H9 (cell line): ENCODE measurements at regions not wholly inside any gene's neighbourhood (a gene's known extent, or its start where the extent isn't known, plus 50 kb on each side); places are given as distances from the start of the nearest gene placed in this dataset.

Experiments used
- DNase-seq: peaks from one replicate; pipeline ENCODE4 v3.0.0-alpha.2; 2017
- H2AFZ ChIP-seq: one replicate; pipeline ENCODE4 v1.6.1; 2013; ENCODE audit warnings: mild to moderate bottlenecking, low read length, control low read depth, moderate library complexity
- H2AK5ac ChIP-seq: 2 replicates; pipeline ENCODE4 v1.6.1; 2013; ENCODE audit warnings: low read length, control low read depth, mixed read lengths; ENCODE audit not compliant: insufficient read length
- H2BK120ac ChIP-seq: one replicate; pipeline ENCODE4 v1.6.1; 2013; ENCODE audit warnings: low read depth, mild to moderate bottlenecking, low read length, control low read depth, inconsistent platforms; ENCODE audit not compliant: poor library complexity, severe bottlenecking
- H2BK12ac ChIP-seq: 2 replicates; pipeline ENCODE4 v1.6.1; 2013; ENCODE audit warnings: low read length, control low read depth, mixed read lengths, low read depth; ENCODE audit not compliant: insufficient read length
- H2BK15ac ChIP-seq: 2 replicates; pipeline ENCODE4 v1.6.1; 2013; ENCODE audit warnings: low read depth, low read length, control low read depth
- H2BK20ac ChIP-seq: one replicate; pipeline ENCODE4 v1.6.1; 2013; ENCODE audit warnings: low read depth, mild to moderate bottlenecking, low read length, control low read depth, inconsistent platforms; ENCODE audit not compliant: poor library complexity, severe bottlenecking
- H2BK5ac ChIP-seq: 2 replicates; pipeline ENCODE4 v1.6.1; 2013; ENCODE audit warnings: low read length, control low read depth, mixed read lengths; ENCODE audit not compliant: insufficient read length
- H3K14ac ChIP-seq: 2 replicates; pipeline ENCODE4 v1.6.1; 2013; ENCODE audit warnings: low read length, control low read depth; ENCODE audit not compliant: insufficient read depth
- H3K18ac ChIP-seq: 2 replicates; pipeline ENCODE4 v1.6.1; 2013; ENCODE audit warnings: low read depth, mild to moderate bottlenecking, mixed read lengths, low read length, control low read depth; ENCODE audit not compliant: insufficient read length
- H3K23ac ChIP-seq: 2 replicates; pipeline ENCODE4 v1.6.1; 2013; ENCODE audit warnings: low read length, control low read depth, mixed read lengths, low read depth; ENCODE audit not compliant: insufficient read length
- H3K23me2 ChIP-seq: 2 replicates; pipeline ENCODE4 v1.6.1; 2013; ENCODE audit warnings: low read depth, mild to moderate bottlenecking, mixed read lengths, low read length, control low read depth; ENCODE audit not compliant: insufficient read length, poor library complexity, severe bottlenecking
- H3K27ac ChIP-seq: 2 replicates; pipeline ENCODE4 v1.5.1; 2013; ENCODE audit warnings: low read length, control low read depth, mixed read lengths, low read depth; ENCODE audit not compliant: insufficient read length
- H3K27me3 ChIP-seq: 2 replicates; pipeline ENCODE4 v1.6.1; 2013; ENCODE audit warnings: low read length, control low read depth, inconsistent platforms; ENCODE audit not compliant: insufficient read depth
- H3K4ac ChIP-seq: 2 replicates; pipeline ENCODE4 v1.6.1; 2013; ENCODE audit warnings: low read depth, mild to moderate bottlenecking, control low read depth, inconsistent platforms, low read length, moderate library complexity
- H3K4me1 ChIP-seq: 2 replicates; pipeline ENCODE4 v1.6.1; 2013; ENCODE audit warnings: low read length, control low read depth, inconsistent platforms; ENCODE audit not compliant: insufficient read depth
- H3K4me2 ChIP-seq: 2 replicates; pipeline ENCODE4 v1.6.1; 2013; ENCODE audit warnings: low read length, control low read depth, mixed read lengths; ENCODE audit not compliant: insufficient read length, insufficient read depth
- H3K56ac ChIP-seq: 2 replicates; pipeline ENCODE4 v1.6.1; 2013; ENCODE audit warnings: low read depth, mild to moderate bottlenecking, mixed read lengths, low read length, control low read depth; ENCODE audit not compliant: insufficient read length
- H3K79me1 ChIP-seq: 2 replicates; pipeline ENCODE4 v1.6.1; 2013; ENCODE audit warnings: low read depth, mild to moderate bottlenecking, moderate library complexity, low read length, control low read depth, inconsistent platforms; ENCODE audit not compliant: insufficient read depth, poor library complexity, severe bottlenecking
- H3K79me2 ChIP-seq: 2 replicates; pipeline ENCODE4 v1.6.1; 2013; ENCODE audit warnings: low read length, control low read depth, inconsistent platforms; ENCODE audit not compliant: insufficient read depth
- H3K9ac ChIP-seq: 2 replicates; pipeline ENCODE4 v1.6.1; 2013; ENCODE audit warnings: low read length, control low read depth, mixed read lengths; ENCODE audit not compliant: insufficient read length; ENCODE audit errors: extremely low read depth
- H3K9me3 ChIP-seq: one replicate; pipeline ENCODE4 v1.6.1; 2013; ENCODE audit warnings: low read depth, low read length, inconsistent platforms; ENCODE audit not compliant: control insufficient read depth
- H3T11ph ChIP-seq: one replicate; pipeline ENCODE4 v1.6.1; 2013; ENCODE audit warnings: mild to moderate bottlenecking, low read length, control low read depth, inconsistent platforms
- H4K20me1 ChIP-seq: one replicate; pipeline ENCODE4 v1.6.1; 2013; ENCODE audit not compliant: control insufficient read depth, insufficient read length, insufficient read depth
- H4K5ac ChIP-seq: 2 replicates; pipeline ENCODE4 v1.6.1; 2013; ENCODE audit warnings: low read depth, mild to moderate bottlenecking, mixed read lengths, low read length, control low read depth; ENCODE audit not compliant: insufficient read length
- H4K8ac ChIP-seq: replicated peaks from 2 replicates; pipeline ENCODE4 v1.6.1; 2013; ENCODE audit warnings: low read length, control low read depth, mixed read lengths, low read depth; ENCODE audit not compliant: insufficient read length
- H4K91ac ChIP-seq: 2 replicates; pipeline ENCODE4 v1.6.1; 2013; ENCODE audit warnings: low read depth, mild to moderate bottlenecking, moderate library complexity, mixed read lengths, low read length, control low read depth; ENCODE audit not compliant: insufficient read length
- H3K27ac Mint-ChIP-seq, 3 experiments: 2 replicates in 2 of 3; 3 replicates in 1 of 3; pipeline ENCODE4 v1.8.0; 2020 to 2021; ENCODE audit warnings: mixed read lengths in 3 of 3, mild to moderate bottlenecking in 1 of 3, moderate library complexity in 1 of 3
- H3K27me3 Mint-ChIP-seq: 2 replicates; pipeline ENCODE4 v1.8.0; 2021; ENCODE audit warnings: low read depth, mild to moderate bottlenecking, moderate library complexity, mixed read lengths
- H3K36me3 Mint-ChIP-seq, 3 experiments: 2 replicates in 2 of 3; 3 replicates in 1 of 3; pipeline ENCODE4 v1.8.0; 2020 to 2021; ENCODE audit warnings: low read depth in 3 of 3, mixed read lengths in 3 of 3; ENCODE audit not compliant: insufficient read depth in 1 of 3
- H3K4me1 Mint-ChIP-seq, 2 experiments: 2 replicates each; pipeline ENCODE4 v1.8.0; 2020; ENCODE audit warnings: mixed read lengths in 2 of 2
- H3K4me3 Mint-ChIP-seq, 2 experiments: 2 replicates in 1 of 2; 3 replicates in 1 of 2; pipeline ENCODE4 v1.8.0; 2020 to 2021; ENCODE audit warnings: mild to moderate bottlenecking in 2 of 2, mixed read lengths in 2 of 2, moderate library complexity in 1 of 2
- H3K9me3 Mint-ChIP-seq, 2 experiments: 2 replicates in 1 of 2; 3 replicates in 1 of 2; pipeline ENCODE4 v1.8.0; 2020; ENCODE audit warnings: mild to moderate bottlenecking in 2 of 2, mixed read lengths in 2 of 2, moderate library complexity in 1 of 2
- WGBS: extraction: QIAGEN DNeasy Blood & Tissue Kit; methylation state at CpG from one replicate; pipeline ENCODE4 v1.1.7; 2013; ENCODE audit warnings: missing lambda C conversion rate, low lambda C conversion rate, mixed read lengths; ENCODE audit not compliant: insufficient read length; ENCODE audit errors: extremely low coverage; 5-methylcytosine and 5-hydroxymethylcytosine counted together
- TF ChIP-seq, protein P1 (sequence below): fragments of 200-600 bp; sonication (generic); conservative IDR thresholded peaks from 3 replicates; pipeline ENCODE4 v1.8.0; 2021; ENCODE audit warnings: antibody characterized with exemption, mild to moderate bottlenecking

DNA sequence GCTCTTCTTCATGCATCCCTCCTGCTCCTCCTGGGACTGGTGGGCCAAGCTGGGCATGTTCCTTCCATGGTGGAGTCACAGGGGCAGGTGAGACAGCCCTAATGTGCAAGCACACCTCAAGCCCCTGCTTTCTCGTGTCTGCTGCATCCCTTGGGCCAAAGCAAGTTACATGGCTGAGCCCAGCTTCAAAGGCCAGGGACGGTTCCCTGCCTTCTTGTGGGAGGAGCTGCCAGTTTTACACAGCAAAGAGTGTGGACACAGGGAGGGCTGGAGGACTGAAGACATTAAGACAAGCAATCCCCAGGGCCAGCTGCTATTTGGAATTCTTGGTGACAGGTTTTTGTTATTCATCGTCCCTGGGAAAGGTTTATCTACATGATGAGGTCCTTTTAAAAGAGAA is 175.2 kb upstream of the CACNA1E start:
- Histone ChIP-seq H3K79me2 (no peaks in the 10 kb centered on the region), H3K79me1 (no peaks in the 10 kb centered on the region), H3K18ac (no peak overlapping the region), H3K4me2 (no peak overlapping the region), H2BK5ac (no peak overlapping the region), H2AFZ (no peak overlapping the region), H3K56ac (no peak overlapping the region), H4K20me1 (no peaks in the 10 kb centered on the region), H3K4me1 (no peaks in the 10 kb centered on the region), H4K5ac (no peak overlapping the region), H2BK12ac (no peak overlapping the region), H2BK20ac (no peak overlapping the region), H3K27me3 (no peaks in the 10 kb centered on the region), H3T11ph (no peak overlapping the region), H3K9ac (no peak overlapping the region), H3K23ac (no peak overlapping the region), H3K14ac (no peak overlapping the region), H3K9me3 (no peaks in the 10 kb centered on the region), H2AK5ac (no peak overlapping the region), H4K8ac (no peak overlapping the region), H3K4ac (no peak overlapping the region), H2BK120ac (no peak overlapping the region), H3K27ac (no peak overlapping the region), H4K91ac (no peak overlapping the region), H2BK15ac (no peak overlapping the region), H3K23me2 (no peaks in the 10 kb centered on the region)
- peaks cover 0 to 3% of the 10 kb centered on the region in 2 experiments; a peak in 2 of 4 replicates for H3K4me1 Mint-ChIP-seq
- no peaks in the 10 kb centered on the region for H3K9me3 Mint-ChIP-seq
- no CpG with 5 or more reads among the region's 3 CpGs for WGBS
- peaks cover 13% of the 10 kb centered on the region for H3K27me3 Mint-ChIP-seq
- no peak overlapping the region for H3K27ac Mint-ChIP-seq
- H3K36me3 Mint-ChIP-seq = no peaks in the 10 kb centered on the region
- TF ChIP-seq, protein P1, sequence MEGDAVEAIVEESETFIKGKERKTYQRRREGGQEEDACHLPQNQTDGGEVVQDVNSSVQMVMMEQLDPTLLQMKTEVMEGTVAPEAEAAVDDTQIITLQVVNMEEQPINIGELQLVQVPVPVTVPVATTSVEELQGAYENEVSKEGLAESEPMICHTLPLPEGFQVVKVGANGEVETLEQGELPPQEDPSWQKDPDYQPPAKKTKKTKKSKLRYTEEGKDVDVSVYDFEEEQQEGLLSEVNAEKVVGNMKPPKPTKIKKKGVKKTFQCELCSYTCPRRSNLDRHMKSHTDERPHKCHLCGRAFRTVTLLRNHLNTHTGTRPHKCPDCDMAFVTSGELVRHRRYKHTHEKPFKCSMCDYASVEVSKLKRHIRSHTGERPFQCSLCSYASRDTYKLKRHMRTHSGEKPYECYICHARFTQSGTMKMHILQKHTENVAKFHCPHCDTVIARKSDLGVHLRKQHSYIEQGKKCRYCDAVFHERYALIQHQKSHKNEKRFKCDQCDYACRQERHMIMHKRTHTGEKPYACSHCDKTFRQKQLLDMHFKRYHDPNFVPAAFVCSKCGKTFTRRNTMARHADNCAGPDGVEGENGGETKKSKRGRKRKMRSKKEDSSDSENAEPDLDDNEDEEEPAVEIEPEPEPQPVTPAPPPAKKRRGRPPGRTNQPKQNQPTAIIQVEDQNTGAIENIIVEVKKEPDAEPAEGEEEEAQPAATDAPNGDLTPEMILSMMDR = no peak
- DNase-seq = no peak
- H3K4me3 Mint-ChIP-seq = no peak overlapping the region
